DMS153 treated with DMSO at 0.1 percent for 48 hours (cell line): ENCODE measurements at regions not wholly inside any gene's neighbourhood (a gene's known extent, or its start where the extent isn't known, plus 50 kb on each side); places are given as distances from the start of the nearest gene placed in this dataset.
A peak's percentile ranks its signal among the peaks of the same experiment; 100 is the strongest.
"Not testable (repeated sequence)": the region's sequence is repeated elsewhere in the genome, so short reads cannot be mapped to it uniquely, and the experiment has no call there.

Experiments used
- DNase-seq: peaks from one replicate; lab custom pipeline; 2025; ENCODE audit not compliant: unreplicated experiment; lab: John Stamatoyannopoulos, UW

- DNase-seq, result no peak
These were observed 82.5 kb upstream of the MYO3A start for GRCh38 chr10:25851548-25851947.

GRCh38 chr10:25852364-25852941 lies 81.6 kb upstream of the MYO3A start:
- no peak for DNase-seq

GRCh38 chr10:25858076-25858475 lies 76.0 kb upstream of the MYO3A start:
- no peak for DNase-seq

- no peak for DNase-seq
These were observed 68.8 kb upstream of the MYO3A start for GRCh38 chr10:25865267-25865666.

- no peak for DNase-seq
These were observed 66.7 kb upstream of the MYO3A start for GRCh38 chr10:25867321-25867720.

- no peak for DNase-seq
These were observed 64.9 kb upstream of the MYO3A start for GRCh38 chr10:25869067-25869591.

- DNase-seq, result no peak
These were observed 64.4 kb upstream of the MYO3A start for GRCh38 chr10:25869609-25870008.

- DNase-seq, result not testable (repeated sequence)
These were observed 59.6 kb upstream of the MYO3A start for GRCh38 chr10:25874402-25874801.

GRCh38 chr10:25875556-25876165 lies 58.4 kb upstream of the MYO3A start:
- peak; percentile 52 for DNase-seq

- DNase-seq, result no peak
These were observed 56.7 kb upstream of the MYO3A start for GRCh38 chr10:25877296-25877695.
